AG04449 (cell line): ENCODE measurements at regions not wholly inside any gene's neighbourhood (a gene's known extent, or its start where the extent isn't known, plus 50 kb on each side); places are given as distances from the start of the nearest gene placed in this dataset.

Experiments used
- CTCF ChIA-PET: fragments of 350-600 bp; formaldehyde crosslinking; extraction: SDS; loops from one replicate; lab custom pipeline; 2021; ENCODE audit warnings: antibody characterized with exemption; lab: Yijun Ruan, JAX
- POLR2A ChIA-PET: fragments of 400-600, 350-600 bp; formaldehyde crosslinking; extraction: SDS; loops from one replicate; lab custom pipeline; 2020; ENCODE audit warnings: antibody characterized with exemption, inconsistent platforms; lab: Yijun Ruan, JAX
- DNase-seq: peaks from one replicate; pipeline ENCODE4 v3.0.0-alpha.2; 2010; ENCODE audit warnings: low read depth, low spot score
- H3K4me3 ChIP-seq: 2 replicates; pipeline ENCODE4 v1.5.1; 2011; ENCODE audit warnings: low read depth, mild to moderate bottlenecking, control low read depth, low read length
- CTCF ChIP-seq: IDR thresholded peaks from one replicate; pipeline ENCODE4 v1.5.1; 2011; ENCODE audit warnings: mild to moderate bottlenecking, moderate library complexity, low read length, control low read depth, inconsistent platforms; ENCODE audit not compliant: insufficient read depth; ENCODE audit errors: missing control alignments

GRCh38 chr15:94600505-94600904 lies 369.1 kb downstream of the MCTP2 start:
- CTCF ChIA-PET, result no interaction called here
- no peak for TF ChIP-seq CTCF
- no peak overlapping the region for H3K4me3 ChIP-seq
- POLR2A ChIA-PET, result no interaction called here
- DNase-seq, result no peak

- POLR2A ChIA-PET, result no interaction called here
- CTCF ChIA-PET, result no interaction called here
- no peak for TF ChIP-seq CTCF
- no peak for DNase-seq
- no peak overlapping the region for H3K4me3 ChIP-seq
Measured at GRCh38 chr15:94602754-94603470, 371.6 kb downstream of the MCTP2 start.

- no peak for TF ChIP-seq CTCF
- CTCF ChIA-PET, result no interaction called here
- POLR2A ChIA-PET, result no interaction called here
- DNase-seq, result no peak
- no peak overlapping the region for H3K4me3 ChIP-seq
Measured at GRCh38 chr15:94606286-94606685, 374.9 kb downstream of the MCTP2 start.

- POLR2A ChIA-PET, result no interaction called here
- no peak overlapping the region for H3K4me3 ChIP-seq
- CTCF ChIA-PET, result no interaction called here
- no peak for TF ChIP-seq CTCF
- DNase-seq, result no peak
Measured at GRCh38 chr15:94607176-94607654, 375.9 kb downstream of the MCTP2 start.

- no peak for DNase-seq
- no peak overlapping the region for H3K4me3 ChIP-seq
- ChIA-PET CTCF (no interaction called here), POLR2A (no interaction called here)
- TF ChIP-seq CTCF, result no peak
Measured at GRCh38 chr15:94610069-94610468, 378.7 kb downstream of the MCTP2 start.

- CTCF ChIA-PET, result no interaction called here
- TF ChIP-seq CTCF, result no peak
- POLR2A ChIA-PET, result no interaction called here
- DNase-seq, result no peak
- no peak overlapping the region for H3K4me3 ChIP-seq
Measured at GRCh38 chr15:94610485-94610884, 379.1 kb downstream of the MCTP2 start.
